ENCODE measurements at regions not wholly inside any gene's neighbourhood (a gene's known extent, or its start where the extent isn't known, plus 50 kb on each side); places are given as distances from the start of the nearest gene placed in this dataset.

DNA sequence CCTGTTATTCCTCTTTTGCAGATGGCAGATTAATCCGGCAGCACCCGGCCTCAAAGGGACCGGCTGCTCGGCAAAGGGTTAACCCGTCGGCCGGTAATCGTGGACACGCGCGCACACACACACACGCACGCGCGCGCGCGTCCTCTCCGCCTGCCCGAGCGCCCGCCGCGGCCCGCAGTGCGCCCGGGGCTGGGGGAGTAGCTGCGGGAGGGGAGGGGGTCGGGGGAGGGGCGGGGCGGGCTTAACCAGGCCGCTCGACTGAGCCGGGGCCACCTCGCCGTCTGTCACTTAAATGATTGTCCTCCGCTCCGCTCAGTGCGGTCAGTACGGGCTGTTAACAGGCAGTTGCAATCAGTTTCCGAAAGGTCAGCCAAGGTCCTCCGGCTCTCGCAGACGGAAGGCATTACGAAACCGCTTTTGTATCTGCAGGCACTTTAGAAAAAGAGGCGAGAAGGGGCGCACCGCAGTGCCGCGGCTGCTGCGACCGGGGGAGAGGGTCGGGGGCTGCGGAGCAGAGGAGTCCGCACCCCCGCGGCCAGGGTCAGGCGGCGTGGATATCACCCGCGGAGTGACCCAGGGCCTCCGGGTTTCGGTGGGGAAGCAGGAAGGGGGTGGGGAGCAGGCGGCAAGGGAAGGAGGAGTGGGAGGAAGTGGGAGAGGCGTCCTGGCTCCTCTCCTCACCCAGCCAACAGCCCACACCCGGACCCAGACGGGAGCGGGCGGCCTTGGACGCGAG lies 57.3 kb upstream of the BCOR start:
- no peak for TF ChIP-seq YY1 (IDR thresholded peaks at IDR 0.05; ENCODE audit: low read depth)
- no peak for TF ChIP-seq GABPA (IDR thresholded peaks at IDR 0.05; ENCODE audit: low read depth)
- TF ChIP-seq RAD21 (IDR thresholded peaks at IDR 0.05; ENCODE audit: low read length) = no peak
- TF ChIP-seq EP300 (IDR thresholded peaks at IDR 0.05; ENCODE audit: borderline replicate concordance in 1 of 2, low read depth in 1 of 2, low read length in 1 of 2) = no peak

All from SK-N-SH (cell line).